ENCODE measurements at regions not wholly inside any gene's neighbourhood (a gene's known extent, or its start where the extent isn't known, plus 50 kb on each side); places are given as distances from the start of the nearest gene placed in this dataset.

DNA sequence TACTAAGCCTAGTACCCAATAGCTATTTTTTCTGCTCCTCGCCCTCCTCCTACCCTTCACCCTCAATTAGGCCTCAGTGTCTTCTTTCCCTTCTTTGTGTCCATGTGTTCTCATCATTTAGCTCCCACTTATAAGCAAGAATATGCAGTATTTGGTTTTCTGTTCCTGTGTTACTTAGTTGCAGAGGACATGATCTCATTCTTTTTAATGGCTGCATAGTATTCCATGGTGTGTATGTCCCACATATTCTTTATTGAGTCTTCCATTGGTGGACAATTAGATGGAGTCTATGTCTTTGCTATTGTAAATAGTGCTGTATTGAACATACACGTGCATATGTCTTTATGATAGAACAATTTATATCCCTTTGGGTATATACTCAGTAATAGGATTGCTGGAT is 106.9 kb upstream of the NR5A2 start:
- TF ChIP-seq, protein P1, sequence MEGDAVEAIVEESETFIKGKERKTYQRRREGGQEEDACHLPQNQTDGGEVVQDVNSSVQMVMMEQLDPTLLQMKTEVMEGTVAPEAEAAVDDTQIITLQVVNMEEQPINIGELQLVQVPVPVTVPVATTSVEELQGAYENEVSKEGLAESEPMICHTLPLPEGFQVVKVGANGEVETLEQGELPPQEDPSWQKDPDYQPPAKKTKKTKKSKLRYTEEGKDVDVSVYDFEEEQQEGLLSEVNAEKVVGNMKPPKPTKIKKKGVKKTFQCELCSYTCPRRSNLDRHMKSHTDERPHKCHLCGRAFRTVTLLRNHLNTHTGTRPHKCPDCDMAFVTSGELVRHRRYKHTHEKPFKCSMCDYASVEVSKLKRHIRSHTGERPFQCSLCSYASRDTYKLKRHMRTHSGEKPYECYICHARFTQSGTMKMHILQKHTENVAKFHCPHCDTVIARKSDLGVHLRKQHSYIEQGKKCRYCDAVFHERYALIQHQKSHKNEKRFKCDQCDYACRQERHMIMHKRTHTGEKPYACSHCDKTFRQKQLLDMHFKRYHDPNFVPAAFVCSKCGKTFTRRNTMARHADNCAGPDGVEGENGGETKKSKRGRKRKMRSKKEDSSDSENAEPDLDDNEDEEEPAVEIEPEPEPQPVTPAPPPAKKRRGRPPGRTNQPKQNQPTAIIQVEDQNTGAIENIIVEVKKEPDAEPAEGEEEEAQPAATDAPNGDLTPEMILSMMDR (IDR thresholded peaks at IDR 0.05; ENCODE audit: low read depth, low read length), result no peak
- no peak for TF ChIP-seq EZH2phosphoT487 (IDR thresholded peaks at IDR 0.05; ENCODE audit: low read depth)

All from OCI-LY3 (cell line).